IMR-90 (cell line): ENCODE measurements at regions not wholly inside any gene's neighbourhood (a gene's known extent, or its start where the extent isn't known, plus 50 kb on each side); places are given as distances from the start of the nearest gene placed in this dataset.

ENCODE experiments used
- ATAC-seq: fragments of 200-7000 bp; cut with Tn5 transposase; 2 replicates; pipeline ENCODE4 v1.9.1; 2020; ENCODE audit warnings: low read depth, mild to moderate bottlenecking, moderate library complexity
- BruUV-seq: library from RNA; stranded (reverse); fragments of 400-500 nt; replicated peaks from 2 replicates; lab custom pipeline; 2021; lab: Mats Ljungman, UMichigan
- CTCF ChIA-PET: fragments of 300-600 bp; formaldehyde crosslinking; extraction: SDS; loops from one replicate; lab custom pipeline; 2021; ENCODE audit warnings: antibody characterized with exemption; lab: Yijun Ruan, JAX
- POLR2A ChIA-PET: fragments of 300-600 bp; sonication (Branson Sonifier 250); formaldehyde crosslinking; loops from one replicate; lab custom pipeline; 2022; ENCODE audit warnings: antibody characterized with exemption; ENCODE audit not compliant: unreplicated experiment; lab: Charles Lee
- DNase-seq: peaks from one replicate; pipeline ENCODE4 v3.0.0; 2013
- H2AFZ ChIP-seq: replicated peaks from 2 replicates; pipeline ENCODE3; 2013; ENCODE audit warnings: low read length, mild to moderate bottlenecking; ENCODE audit not compliant: poor library complexity
- H2AK5ac ChIP-seq: 2 replicates; pipeline ENCODE4 v1.6.1; 2013; ENCODE audit warnings: low read depth, low read length, inconsistent platforms
- H2AK9ac ChIP-seq: replicated peaks from 2 replicates; pipeline ENCODE3; 2013; ENCODE audit warnings: mild to moderate bottlenecking, low read depth, low read length, moderate library complexity; ENCODE audit not compliant: poor library complexity
- H2BK120ac ChIP-seq: 2 replicates; pipeline ENCODE4 v1.6.1; 2013; ENCODE audit warnings: low read depth, low read length, inconsistent platforms
- H2BK15ac ChIP-seq: 3 replicates; pipeline ENCODE4 v1.6.1; 2013; ENCODE audit warnings: low read depth, low read length, inconsistent platforms
- H2BK20ac ChIP-seq: 2 replicates; pipeline ENCODE4 v1.6.1; 2013; ENCODE audit warnings: low read depth, mild to moderate bottlenecking, inconsistent platforms, low read length, moderate library complexity
- H2BK5ac ChIP-seq: 2 replicates; pipeline ENCODE4 v1.6.1; 2013; ENCODE audit warnings: mild to moderate bottlenecking, low read depth, low read length, inconsistent platforms; ENCODE audit not compliant: poor library complexity, severe bottlenecking
- H3K14ac ChIP-seq: replicated peaks from 2 replicates; pipeline ENCODE4 v1.6.1; 2013; ENCODE audit warnings: low read depth, low read length, inconsistent platforms
- H3K18ac ChIP-seq: 2 replicates; pipeline ENCODE4 v1.6.1; 2013; ENCODE audit warnings: low read depth, low read length, control low read depth
- H3K23ac ChIP-seq: 2 replicates; pipeline ENCODE4 v1.6.1; 2013; ENCODE audit warnings: low read depth, low read length, inconsistent platforms
- H3K27ac ChIP-seq: 2 replicates; pipeline ENCODE4 v1.5.1; 2013; ENCODE audit warnings: mild to moderate bottlenecking, control low read depth, low read length; ENCODE audit not compliant: insufficient read depth
- H3K27me3 ChIP-seq: 2 replicates; pipeline ENCODE4 v1.6.1; 2013; ENCODE audit warnings: low read length; ENCODE audit not compliant: control insufficient read depth, insufficient read depth
- H3K36me3 ChIP-seq: 2 replicates; pipeline ENCODE4 v1.6.1; 2013; ENCODE audit warnings: low read length, mixed read lengths; ENCODE audit not compliant: control insufficient read depth, insufficient read depth
- H3K4ac ChIP-seq: 2 replicates; pipeline ENCODE4 v1.6.1; 2013; ENCODE audit warnings: low read depth, low read length, inconsistent platforms
- H3K4me1 ChIP-seq: 2 replicates; pipeline ENCODE4 v1.6.1; 2013; ENCODE audit warnings: low read length, mixed read lengths; ENCODE audit not compliant: control insufficient read depth, insufficient read depth
- H3K4me2 ChIP-seq: 2 replicates; pipeline ENCODE4 v1.6.1; 2013; ENCODE audit warnings: low read depth, mild to moderate bottlenecking, control low read depth, low read length, moderate library complexity
- H3K4me3 ChIP-seq: 2 replicates; pipeline ENCODE4 v1.5.1; 2013; ENCODE audit warnings: low read depth, mild to moderate bottlenecking, control low read depth, low read length, moderate library complexity; ENCODE audit not compliant: insufficient read depth
- H3K56ac ChIP-seq: 2 replicates; pipeline ENCODE4 v1.6.1; 2013; ENCODE audit warnings: low read length, inconsistent platforms; ENCODE audit not compliant: insufficient read depth; ENCODE audit errors: extremely low read depth
- H3K79me1 ChIP-seq, 2 experiments: 2 replicates each; pipeline ENCODE4 v1.6.1; 2013; ENCODE audit warnings: low read length in 2 of 2, inconsistent platforms in 1 of 2, low read depth in 1 of 2
- H3K9ac ChIP-seq: 2 replicates; pipeline ENCODE4 v1.6.1; 2013; ENCODE audit warnings: low read depth, low read length, control low read depth
- H3K9me1 ChIP-seq: 2 replicates; pipeline ENCODE4 v1.6.1; 2013; ENCODE audit warnings: low read length, inconsistent platforms; ENCODE audit not compliant: insufficient read depth
- H3K9me3 ChIP-seq: 2 replicates; pipeline ENCODE4 v1.6.1; 2013; ENCODE audit warnings: low read length; ENCODE audit not compliant: control insufficient read depth, insufficient read depth
- H4K20me1 ChIP-seq: 2 replicates; pipeline ENCODE4 v1.6.1; 2013; ENCODE audit warnings: low read length, inconsistent platforms; ENCODE audit not compliant: insufficient read depth
- H4K5ac ChIP-seq: 2 replicates; pipeline ENCODE4 v1.6.1; 2013; ENCODE audit warnings: mild to moderate bottlenecking, low read depth, low read length, control low read depth
- H4K8ac ChIP-seq, 2 experiments: 2 replicates each; pipeline ENCODE4 v1.6.1; 2013; ENCODE audit warnings: low read depth in 2 of 2, low read length in 2 of 2, control low read depth in 1 of 2, inconsistent platforms in 1 of 2
- H4K91ac ChIP-seq: 2 replicates; pipeline ENCODE4 v1.6.1; 2013; ENCODE audit warnings: low read depth, low read length, inconsistent platforms; ENCODE audit not compliant: insufficient read depth
- BHLHE40 ChIP-seq: fragments of 150-350 bp; IDR thresholded peaks from 2 replicates; pipeline ENCODE4 v1.6.1; 2016; ENCODE audit warnings: mild to moderate bottlenecking, low read depth, low read length
- FOS ChIP-seq: fragments of 150-350 bp; IDR thresholded peaks from 2 replicates; pipeline ENCODE4 v1.6.1; 2016; ENCODE audit warnings: low read depth, low read length
- MAZ ChIP-seq: IDR thresholded peaks from 2 replicates; pipeline ENCODE4 v1.6.1; 2012; ENCODE audit warnings: low read depth, mild to moderate bottlenecking, low read length, improper control_type of control experiment, moderate library complexity, borderline replicate concordance
- NFE2L2 ChIP-seq: fragments of 150-350 bp; IDR thresholded peaks from 2 replicates; pipeline ENCODE4 v1.6.1; 2016; ENCODE audit warnings: low read depth, mild to moderate bottlenecking, low read length
- POLR2A ChIP-seq: IDR thresholded peaks from 2 replicates; pipeline ENCODE4 v1.6.1; 2012; ENCODE audit warnings: mild to moderate bottlenecking, low read depth, low read length
- RAD21 ChIP-seq: IDR thresholded peaks from 2 replicates; pipeline ENCODE4 v1.6.1; 2012; ENCODE audit warnings: low read length, improper control_type of control experiment
- WGBS, 2 experiments: methylation state at CpG; one replicate each; pipeline versions ENCODE4 v1.1.5 to v1.1.7; 2013; ENCODE audit warnings: missing lambda C conversion rate in 2 of 2; ENCODE audit not compliant: insufficient read length in 1 of 2; ENCODE audit errors: extremely low coverage in 2 of 2; 5-methylcytosine and 5-hydroxymethylcytosine counted together
- dilution Hi-C: fragments of 300-500 bp; cut with HindIII; formaldehyde crosslinking; loops from one replicate; pipeline ENCODE4 v1.14.3; 2018; ENCODE audit warnings: low sequenced_read_pairs; ENCODE audit not compliant: unreplicated experiment
- in situ Hi-C: fragments of 300-500 bp; cut with MboI; formaldehyde crosslinking; loops from 3 replicates; pipeline ENCODE4 v1.14.3; 2019; ENCODE audit warnings: low sequenced_read_pairs, inconsistent platforms, mixed read lengths
- intact Hi-C: fragments of 100-400 bp; cut with micrococcal nuclease; formaldehyde crosslinking; loops from 2 replicates; pipeline ENCODE4 v1.10.0; 2022

DNA sequence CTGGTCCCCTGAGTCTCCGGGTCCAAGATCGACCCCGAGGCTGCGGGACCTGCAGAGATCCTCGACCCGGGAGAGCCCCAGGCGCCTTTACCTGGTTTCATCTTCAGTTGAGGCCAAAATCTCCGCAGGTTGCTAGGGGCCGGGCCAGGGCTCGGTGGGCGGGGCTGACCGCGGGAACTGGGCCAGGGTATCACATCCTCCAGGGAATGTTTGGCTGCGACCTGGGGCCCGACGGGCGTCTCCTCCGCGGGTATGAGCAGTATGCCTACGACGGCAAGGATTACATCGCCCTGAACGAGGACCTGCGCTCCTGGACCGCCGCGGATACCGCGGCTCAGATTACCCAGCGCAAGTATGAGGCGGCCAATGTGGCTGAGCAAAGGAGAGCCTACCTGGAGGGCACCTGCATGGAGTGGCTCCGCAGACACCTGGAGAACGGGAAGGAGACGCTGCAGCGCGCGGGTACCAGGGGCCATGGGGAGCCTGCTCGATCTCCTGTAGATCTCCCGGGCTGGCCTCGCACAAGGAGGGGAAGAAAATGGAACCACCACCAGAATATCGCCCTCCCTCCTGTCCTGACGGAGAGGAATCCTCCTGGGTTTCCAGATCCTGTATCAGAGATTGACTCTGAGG lies 53.8 kb upstream of the POLR1H start:
- Histone ChIP-seq H3K9me1 (no peaks in the 10 kb centered on the region), H2BK5ac (no peak overlapping the region), H3K27ac (no peak overlapping the region), H4K91ac (no peak overlapping the region), H2BK120ac (no peak overlapping the region), H3K27me3 (peaks cover 36% of the 10 kb centered on the region), H3K14ac (no peak overlapping the region), H3K4me1 (no peaks in the 10 kb centered on the region; the same call in 1 of the 2 replicates), H3K79me1 (no peaks in the 10 kb centered on the region), H3K9ac (no peak overlapping the region), H3K4me2 (peak overlapping the region; percentile 81; the same call in 1 of the 2 replicates), H4K20me1 (no peaks in the 10 kb centered on the region), H3K23ac (no peak overlapping the region), H3K4me3 (peak overlapping the region; percentile 50; the same call in 1 of the 2 replicates), H2AFZ (no peak overlapping the region), H3K56ac (no peak overlapping the region), H2BK15ac (no peak overlapping the region), H3K18ac (no peak overlapping the region), H4K5ac (no peak overlapping the region), H2AK5ac (no peak overlapping the region), H3K4ac (no peak overlapping the region), H3K9me3 (no peaks in the 10 kb centered on the region), H2AK9ac (no peak overlapping the region), H3K36me3 (no peaks in the 10 kb centered on the region), H2BK20ac (no peak overlapping the region), H4K8ac (no peak overlapping the region)
- in situ Hi-C loops (loop anchor here (5.0 to 25.0 kb wide), 2 partner anchors 160 to 270 kb away; no protein-coding TSS in a partner anchor), intact Hi-C loops (no loop called here), dilution Hi-C loops (no loop called here)
- TF ChIP-seq POLR2A (no peak), MAZ (no peak), NFE2L2 (no peak), BHLHE40 (no peak), RAD21 (no peak), FOS (no peak)
- ChIA-PET POLR2A (no interaction called here), CTCF (no interaction called here)
- WGBS, 2 experiments, result 4% methylated on average over 20 of the region's 42 CpGs; no CpG with 5 or more reads in 1 of the 2 experiments
- ATAC-seq (no peak), DNase-seq (no peak)
- BruUV-seq, result no TSS peak
